C4-2B (cell line): ENCODE measurements at regions not wholly inside any gene's neighbourhood (a gene's known extent, or its start where the extent isn't known, plus 50 kb on each side); places are given as distances from the start of the nearest gene placed in this dataset.

Experiments
- H3K27ac ChIP-seq: fragments of 450-650 bp; 2 replicates; pipeline ENCODE4 v1.5.1; 2017
- ZFX ChIP-seq: fragments of 450-650 bp; IDR thresholded peaks from 2 replicates; pipeline ENCODE4 v1.6.1; 2017
- TF ChIP-seq, protein P1 (sequence below): fragments of 450-650 bp; conservative IDR thresholded peaks from 2 replicates; pipeline ENCODE4 v1.5.1; 2017; ENCODE audit warnings: mild to moderate bottlenecking

DNA sequence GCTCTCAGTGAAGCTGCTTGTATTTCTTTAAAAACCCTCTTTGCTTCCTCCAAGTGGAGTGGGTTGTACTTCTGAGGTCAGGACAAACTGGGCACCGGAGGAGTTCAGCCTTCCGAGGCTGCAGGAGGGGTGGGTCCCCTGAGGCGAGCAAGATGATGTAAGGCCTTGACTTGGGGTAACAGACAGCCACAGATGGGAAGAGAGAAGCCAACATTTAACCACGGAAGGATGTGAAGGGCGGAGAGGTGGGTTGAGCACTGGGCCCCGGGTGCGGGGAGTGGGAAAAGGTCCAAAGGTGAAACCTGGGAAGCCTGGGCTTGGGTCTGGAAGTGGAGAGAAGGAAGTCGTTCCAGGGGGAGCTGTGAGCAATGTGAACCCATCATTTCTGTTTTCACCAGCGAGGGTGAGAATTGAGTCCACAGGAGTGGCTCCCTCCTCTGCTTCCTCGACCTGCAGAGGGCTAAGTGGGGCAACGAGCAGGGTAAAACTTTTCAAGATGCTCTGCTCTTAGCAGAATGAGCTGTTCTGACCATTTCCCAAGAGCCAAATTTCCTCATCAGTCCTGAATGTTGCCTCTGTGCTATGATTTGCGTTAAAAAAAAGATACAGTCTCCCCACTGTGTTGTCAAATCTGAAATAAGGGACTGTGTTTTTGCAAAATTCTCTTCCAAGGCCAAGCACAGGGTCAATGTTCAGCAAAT lies 137.7 kb upstream of the CRHR1 start:
- TF ChIP-seq ZFX: no peak
- TF ChIP-seq, protein P1, sequence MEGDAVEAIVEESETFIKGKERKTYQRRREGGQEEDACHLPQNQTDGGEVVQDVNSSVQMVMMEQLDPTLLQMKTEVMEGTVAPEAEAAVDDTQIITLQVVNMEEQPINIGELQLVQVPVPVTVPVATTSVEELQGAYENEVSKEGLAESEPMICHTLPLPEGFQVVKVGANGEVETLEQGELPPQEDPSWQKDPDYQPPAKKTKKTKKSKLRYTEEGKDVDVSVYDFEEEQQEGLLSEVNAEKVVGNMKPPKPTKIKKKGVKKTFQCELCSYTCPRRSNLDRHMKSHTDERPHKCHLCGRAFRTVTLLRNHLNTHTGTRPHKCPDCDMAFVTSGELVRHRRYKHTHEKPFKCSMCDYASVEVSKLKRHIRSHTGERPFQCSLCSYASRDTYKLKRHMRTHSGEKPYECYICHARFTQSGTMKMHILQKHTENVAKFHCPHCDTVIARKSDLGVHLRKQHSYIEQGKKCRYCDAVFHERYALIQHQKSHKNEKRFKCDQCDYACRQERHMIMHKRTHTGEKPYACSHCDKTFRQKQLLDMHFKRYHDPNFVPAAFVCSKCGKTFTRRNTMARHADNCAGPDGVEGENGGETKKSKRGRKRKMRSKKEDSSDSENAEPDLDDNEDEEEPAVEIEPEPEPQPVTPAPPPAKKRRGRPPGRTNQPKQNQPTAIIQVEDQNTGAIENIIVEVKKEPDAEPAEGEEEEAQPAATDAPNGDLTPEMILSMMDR: no peak
- no peak overlapping the region for H3K27ac ChIP-seq

DNA sequence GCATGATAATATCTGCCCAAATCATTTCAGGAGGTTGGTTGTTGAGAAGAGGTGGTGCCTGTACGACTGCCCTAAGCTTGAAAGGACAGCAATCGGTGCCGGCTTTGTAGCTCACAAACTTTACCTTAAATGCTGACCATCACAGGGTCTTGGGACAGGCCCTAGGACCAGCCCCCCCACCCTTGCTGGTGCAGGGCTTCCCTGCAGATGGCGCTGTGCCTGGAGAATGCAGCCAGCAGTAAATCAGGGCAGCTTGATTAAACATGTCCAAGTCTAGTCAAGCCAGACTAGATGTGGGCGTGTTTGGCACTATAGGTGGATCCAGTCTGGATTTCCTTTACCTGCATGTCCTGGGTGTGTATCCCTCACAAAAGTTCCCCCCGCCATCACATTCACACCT lies 135.5 kb upstream of the CRHR1 start:
- no peak overlapping the region for H3K27ac ChIP-seq
- TF ChIP-seq ZFX: no peak
- TF ChIP-seq, protein P1: no peak

DNA sequence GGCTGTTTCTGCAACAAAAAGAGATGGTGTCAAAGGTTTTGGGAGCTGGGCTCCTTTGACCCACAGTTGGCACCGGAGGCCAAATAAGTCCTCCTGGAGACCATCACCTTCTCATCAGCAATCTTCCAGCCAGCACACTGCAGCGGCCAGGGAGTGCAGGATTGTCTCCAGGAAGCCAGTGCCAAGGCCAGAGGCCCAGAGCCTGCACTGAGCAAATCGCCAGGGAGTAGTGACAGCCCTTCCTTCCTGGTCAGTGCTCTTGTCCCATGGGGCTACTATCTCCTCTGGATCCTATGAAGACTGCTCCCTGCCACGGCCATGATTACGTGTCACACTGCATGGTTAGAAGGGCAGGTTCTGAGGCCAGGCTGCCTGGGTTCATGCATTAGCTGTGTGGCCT lies 134.3 kb upstream of the CRHR1 start:
- no peak for TF ChIP-seq ZFX
- TF ChIP-seq, protein P1: no peak
- no peak overlapping the region for H3K27ac ChIP-seq

DNA sequence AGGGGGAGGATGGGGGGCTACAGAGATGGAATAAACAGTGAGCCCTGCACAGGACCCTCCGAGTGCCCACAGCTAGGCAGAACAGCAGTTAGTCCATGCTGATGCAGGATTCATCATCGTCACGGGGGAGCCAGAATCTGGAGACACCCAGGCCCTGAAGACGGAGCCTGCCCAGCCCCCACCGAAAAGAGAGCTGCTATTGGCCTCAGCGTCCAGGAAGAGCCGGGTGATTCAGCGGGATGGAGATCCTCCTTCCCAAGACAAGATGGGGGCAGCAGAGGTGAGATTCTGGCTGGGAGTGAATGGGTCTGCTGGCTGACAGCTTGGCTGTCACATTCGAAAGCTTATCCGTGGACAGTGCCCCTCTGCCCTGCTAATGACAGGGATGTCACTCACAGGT lies 133.6 kb upstream of the CRHR1 start:
- H3K27ac ChIP-seq: no peak overlapping the region
- TF ChIP-seq ZFX: no peak
- TF ChIP-seq, protein P1: no peak

DNA sequence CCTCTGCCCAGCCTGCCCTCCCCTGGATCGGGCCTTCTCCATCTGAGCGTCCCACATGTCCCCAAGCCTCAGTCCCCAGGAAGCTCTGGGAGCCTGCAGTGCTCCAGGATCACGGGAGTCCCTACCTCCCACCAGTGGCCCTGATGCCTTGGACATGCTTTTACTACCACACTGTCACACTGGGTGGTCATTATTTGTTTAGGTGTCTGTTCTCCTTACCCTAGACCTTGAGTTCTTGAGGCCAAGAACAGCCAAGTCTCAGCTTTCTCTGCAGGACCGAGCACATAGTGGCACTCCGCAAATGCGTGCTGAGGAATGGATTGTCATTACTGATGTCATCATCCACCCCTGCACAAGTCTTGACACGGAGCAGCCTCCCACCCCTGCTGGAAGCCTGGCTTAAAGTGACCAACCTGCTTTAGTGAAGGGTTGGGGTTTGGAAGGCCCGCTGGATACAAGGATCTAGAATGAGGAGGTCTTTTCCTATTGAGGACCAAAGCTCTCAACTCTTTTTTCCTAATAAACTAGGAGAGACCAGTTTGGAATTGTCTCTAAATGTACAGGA lies 132.9 kb upstream of the CRHR1 start:
- H3K27ac ChIP-seq: no peak overlapping the region

DNA sequence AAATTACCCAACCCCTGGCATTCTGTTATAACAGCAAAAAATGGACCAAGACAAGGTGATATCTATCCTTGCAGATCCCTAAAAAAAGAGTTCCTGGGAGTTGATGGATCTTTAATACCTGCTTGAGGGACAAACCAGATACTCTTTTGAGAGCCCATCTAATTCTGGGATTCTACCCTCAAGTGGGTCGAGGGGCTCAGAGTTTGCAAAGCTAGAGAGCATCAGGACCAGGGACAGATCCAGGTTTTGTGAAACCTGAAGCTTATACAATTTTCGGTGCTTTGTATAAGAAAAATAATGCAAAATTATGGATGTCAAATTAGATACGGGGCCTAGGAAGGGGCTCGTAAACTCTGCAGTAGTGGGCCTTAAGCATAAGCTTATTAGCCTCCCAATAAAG lies 130.5 kb upstream of the CRHR1 start:
- TF ChIP-seq ZFX: no peak
- TF ChIP-seq, protein P1: no peak
- H3K27ac ChIP-seq: no peak overlapping the region

More for the DNA sequence above, 132.9 kb upstream of the CRHR1 start:
- TF ChIP-seq, protein P1: no peak
- no peak for TF ChIP-seq ZFX

DNA sequence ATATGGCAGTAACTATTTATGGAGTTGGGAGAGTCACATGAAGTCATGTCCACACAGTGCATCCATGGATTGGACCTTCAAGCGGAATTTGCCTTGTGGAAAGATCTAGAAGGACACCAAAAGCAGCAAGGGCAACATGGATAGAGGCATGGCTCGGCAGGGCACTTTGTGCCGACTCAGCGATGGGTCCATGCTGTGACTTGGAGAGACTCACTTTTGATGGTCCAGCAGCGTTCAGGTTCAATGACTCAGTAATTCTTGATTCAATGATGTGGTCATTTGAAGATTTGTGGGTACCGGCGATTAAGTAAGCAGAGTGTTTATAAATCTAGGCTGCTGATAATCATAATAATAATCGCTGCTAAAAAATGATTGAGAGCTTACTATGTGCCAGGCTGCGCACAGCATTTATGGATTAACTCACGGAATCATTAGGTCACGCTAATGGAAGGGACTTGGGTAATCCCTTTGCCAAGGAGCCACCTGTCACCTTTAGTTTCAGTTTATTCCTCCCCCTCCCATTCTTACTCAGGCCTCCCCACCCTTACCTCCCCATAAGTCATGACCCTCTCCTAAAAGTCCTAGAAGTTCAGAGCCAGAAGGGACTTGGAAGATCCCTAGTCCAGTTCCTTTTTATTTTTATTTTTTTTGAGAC lies 127.5 kb upstream of the CRHR1 start:
- no peak overlapping the region for H3K27ac ChIP-seq
- TF ChIP-seq ZFX: no peak
- TF ChIP-seq, protein P1: no peak
